ENCODE measurements at regions not wholly inside any gene's neighbourhood (a gene's known extent, or its start where the extent isn't known, plus 50 kb on each side); places are given as distances from the start of the nearest gene placed in this dataset.

DNA sequence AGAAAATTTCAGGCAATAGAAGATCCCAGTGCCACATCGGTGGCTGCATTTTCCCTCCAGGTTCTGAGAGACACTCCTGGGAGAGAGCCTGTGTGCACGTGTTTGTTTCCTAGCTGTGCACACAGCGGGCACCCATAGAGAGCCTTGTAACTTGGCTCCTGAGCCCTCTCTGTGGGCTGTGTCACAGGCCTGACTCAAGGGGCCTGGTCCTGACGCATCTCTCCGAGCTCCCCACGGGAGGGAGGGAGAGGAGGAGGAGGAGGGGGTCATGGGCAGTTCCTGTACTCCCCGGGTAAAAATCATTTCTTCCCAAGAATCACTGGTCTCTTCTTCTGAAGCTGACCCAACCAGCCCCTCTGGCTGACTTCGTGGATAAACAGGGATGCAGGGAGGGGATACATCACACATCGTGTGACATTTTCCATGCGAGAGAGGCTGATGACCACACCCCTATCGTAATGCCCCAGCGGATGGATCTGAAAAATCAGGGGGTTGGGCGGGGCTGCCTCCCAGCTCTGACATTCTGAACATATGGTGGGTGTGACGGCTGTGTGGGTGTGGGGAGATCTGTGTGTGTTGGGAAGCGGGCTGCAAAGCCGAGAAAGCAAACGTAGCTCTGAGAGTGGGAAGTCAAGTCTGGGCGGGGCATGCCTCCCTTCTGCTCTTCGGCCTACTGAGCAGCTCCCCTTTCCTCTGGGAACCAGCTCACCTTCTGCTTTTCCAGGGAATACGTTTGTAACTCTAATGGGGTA lies 308.3 kb upstream of the HS6ST1 start:
- TF ChIP-seq POLR2A (IDR thresholded peaks at IDR 0.05): no peak
- TF ChIP-seq, protein P1, sequence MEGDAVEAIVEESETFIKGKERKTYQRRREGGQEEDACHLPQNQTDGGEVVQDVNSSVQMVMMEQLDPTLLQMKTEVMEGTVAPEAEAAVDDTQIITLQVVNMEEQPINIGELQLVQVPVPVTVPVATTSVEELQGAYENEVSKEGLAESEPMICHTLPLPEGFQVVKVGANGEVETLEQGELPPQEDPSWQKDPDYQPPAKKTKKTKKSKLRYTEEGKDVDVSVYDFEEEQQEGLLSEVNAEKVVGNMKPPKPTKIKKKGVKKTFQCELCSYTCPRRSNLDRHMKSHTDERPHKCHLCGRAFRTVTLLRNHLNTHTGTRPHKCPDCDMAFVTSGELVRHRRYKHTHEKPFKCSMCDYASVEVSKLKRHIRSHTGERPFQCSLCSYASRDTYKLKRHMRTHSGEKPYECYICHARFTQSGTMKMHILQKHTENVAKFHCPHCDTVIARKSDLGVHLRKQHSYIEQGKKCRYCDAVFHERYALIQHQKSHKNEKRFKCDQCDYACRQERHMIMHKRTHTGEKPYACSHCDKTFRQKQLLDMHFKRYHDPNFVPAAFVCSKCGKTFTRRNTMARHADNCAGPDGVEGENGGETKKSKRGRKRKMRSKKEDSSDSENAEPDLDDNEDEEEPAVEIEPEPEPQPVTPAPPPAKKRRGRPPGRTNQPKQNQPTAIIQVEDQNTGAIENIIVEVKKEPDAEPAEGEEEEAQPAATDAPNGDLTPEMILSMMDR (IDR thresholded peaks at IDR 0.05): no peak

Measured in lower leg skin (tissue), 3 donors.